ENCODE measurements at regions not wholly inside any gene's neighbourhood (a gene's known extent, or its start where the extent isn't known, plus 50 kb on each side); places are given as distances from the start of the nearest gene placed in this dataset.
A peak's percentile ranks its signal among the peaks of the same experiment; 100 is the strongest.

DNA sequence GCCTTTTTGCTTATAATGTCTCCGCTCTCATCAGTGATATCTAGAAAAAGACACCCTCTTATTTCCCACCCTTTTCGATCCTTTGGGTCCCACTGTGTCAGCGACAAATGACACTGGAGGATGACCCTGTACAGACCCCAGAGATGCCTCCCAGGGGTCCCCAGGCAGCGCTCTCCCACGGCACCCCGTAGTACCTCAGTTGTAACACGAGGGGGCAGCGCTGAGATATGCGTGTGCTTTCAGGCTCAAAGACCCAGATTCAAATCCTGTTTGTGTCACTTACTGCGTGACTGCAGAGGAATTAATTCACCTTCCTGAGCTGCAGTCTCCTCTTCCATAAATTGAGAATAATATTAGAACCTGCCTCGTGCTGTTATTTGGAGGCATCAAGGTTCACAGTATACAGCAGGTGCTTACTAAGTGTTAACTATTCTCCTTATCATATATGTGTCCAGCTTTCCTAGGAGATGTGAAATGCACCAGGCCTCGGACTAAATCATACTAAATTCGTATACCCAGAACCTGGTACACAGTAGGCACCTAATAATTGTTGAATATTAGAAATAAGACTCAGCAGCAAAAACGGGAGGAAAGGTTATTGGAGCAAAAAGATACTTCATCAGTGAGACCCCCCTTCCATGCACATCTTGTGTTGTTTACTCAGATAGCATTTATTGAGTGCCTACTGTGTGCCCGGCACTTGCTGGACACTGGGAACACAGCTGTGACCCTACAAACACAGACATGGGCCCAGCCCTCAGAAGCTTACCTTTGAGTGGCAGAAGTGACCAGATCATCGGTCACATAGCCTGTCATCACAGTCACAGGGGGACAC is 99.9 kb downstream of the PHETA1 start:
- TF ChIP-seq CTCF (IDR thresholded peaks at IDR 0.05) (peak in 8 of 12 donors; percentile 13 to 54 (median 32)), POLR2A (IDR thresholded peaks at IDR 0.05) (no peak)

Data from heart left ventricle (tissue), 13 donors.